ENCODE measurements at regions not wholly inside any gene's neighbourhood (a gene's known extent, or its start where the extent isn't known, plus 50 kb on each side); places are given as distances from the start of the nearest gene placed in this dataset.

- DNase-seq = no peak
Measured at GRCh38 chr4:124343661-124344171, 368.8 kb downstream of the ANKRD50 start.

- no peak for DNase-seq
Measured at GRCh38 chr4:124372916-124373315, 339.6 kb downstream of the ANKRD50 start.

GRCh38 chr4:124386163-124386562 is 326.4 kb downstream of the ANKRD50 start:
- no peak for DNase-seq

GRCh38 chr4:124386648-124387047 is 325.9 kb downstream of the ANKRD50 start:
- no peak for DNase-seq

- no peak for DNase-seq
Measured at GRCh38 chr4:124389591-124389990, 322.9 kb downstream of the ANKRD50 start.

- DNase-seq = no peak
Measured at GRCh38 chr4:124390861-124391260, 321.7 kb downstream of the ANKRD50 start.

- no peak for DNase-seq
Measured at GRCh38 chr4:124396333-124396732, 316.2 kb downstream of the ANKRD50 start.

GRCh38 chr4:124401606-124402005 is 310.9 kb downstream of the ANKRD50 start:
- no peak for DNase-seq

- DNase-seq = no peak
Measured at GRCh38 chr4:124409044-124409443, 303.5 kb downstream of the ANKRD50 start.

GRCh38 chr4:124414276-124415040 is 298.1 kb downstream of the ANKRD50 start:
- no peak for DNase-seq

GRCh38 chr4:124415146-124415545 is 297.4 kb downstream of the ANKRD50 start:
- no peak for DNase-seq

GRCh38 chr4:124417371-124417770 is 295.2 kb downstream of the ANKRD50 start:
- no peak for DNase-seq

GRCh38 chr4:124420166-124420695 is 292.3 kb downstream of the ANKRD50 start:
- DNase-seq = no peak

GRCh38 chr4:124423160-124423559 is 289.4 kb downstream of the ANKRD50 start:
- DNase-seq = no peak

GRCh38 chr4:124426279-124426678 is 286.3 kb downstream of the ANKRD50 start:
- no peak for DNase-seq

GRCh38 chr4:124427095-124427767 is 285.3 kb downstream of the ANKRD50 start:
- DNase-seq = no peak

- no peak for DNase-seq
Measured at GRCh38 chr4:124428648-124429047, 283.9 kb downstream of the ANKRD50 start.

GRCh38 chr4:124429746-124430250 is 282.7 kb downstream of the ANKRD50 start:
- DNase-seq = no peak

- DNase-seq = no peak
Measured at GRCh38 chr4:124431653-124432192, 280.8 kb downstream of the ANKRD50 start.

- no peak for DNase-seq
Measured at GRCh38 chr4:124432500-124432899, 280.0 kb downstream of the ANKRD50 start.

- DNase-seq = no peak
Measured at GRCh38 chr4:124433044-124433443, 279.5 kb downstream of the ANKRD50 start.

- no peak for DNase-seq
Measured at GRCh38 chr4:124433500-124433899, 279.0 kb downstream of the ANKRD50 start.
